ENCODE measurements at regions not wholly inside any gene's neighbourhood (a gene's known extent, or its start where the extent isn't known, plus 50 kb on each side); places are given as distances from the start of the nearest gene placed in this dataset.

GRCh38 chr16:54697677-54698076 lies 233.0 kb upstream of the IRX5 start:
- Histone ChIP-seq H3K4me3 (no peak overlapping the region), H3K9me3 (peaks cover 0 to 8% (median 7%) of the 10 kb centered on the region in 3 donors), H3K27ac (no peak overlapping the region), H3K4me1 (no peaks in the 10 kb centered on the region), H3K36me3 (no peaks in the 10 kb centered on the region), H3K27me3 (peaks cover 0 to 7% (median 0%) of the 10 kb centered on the region in 4 donors)
- TF ChIP-seq, protein P1, sequence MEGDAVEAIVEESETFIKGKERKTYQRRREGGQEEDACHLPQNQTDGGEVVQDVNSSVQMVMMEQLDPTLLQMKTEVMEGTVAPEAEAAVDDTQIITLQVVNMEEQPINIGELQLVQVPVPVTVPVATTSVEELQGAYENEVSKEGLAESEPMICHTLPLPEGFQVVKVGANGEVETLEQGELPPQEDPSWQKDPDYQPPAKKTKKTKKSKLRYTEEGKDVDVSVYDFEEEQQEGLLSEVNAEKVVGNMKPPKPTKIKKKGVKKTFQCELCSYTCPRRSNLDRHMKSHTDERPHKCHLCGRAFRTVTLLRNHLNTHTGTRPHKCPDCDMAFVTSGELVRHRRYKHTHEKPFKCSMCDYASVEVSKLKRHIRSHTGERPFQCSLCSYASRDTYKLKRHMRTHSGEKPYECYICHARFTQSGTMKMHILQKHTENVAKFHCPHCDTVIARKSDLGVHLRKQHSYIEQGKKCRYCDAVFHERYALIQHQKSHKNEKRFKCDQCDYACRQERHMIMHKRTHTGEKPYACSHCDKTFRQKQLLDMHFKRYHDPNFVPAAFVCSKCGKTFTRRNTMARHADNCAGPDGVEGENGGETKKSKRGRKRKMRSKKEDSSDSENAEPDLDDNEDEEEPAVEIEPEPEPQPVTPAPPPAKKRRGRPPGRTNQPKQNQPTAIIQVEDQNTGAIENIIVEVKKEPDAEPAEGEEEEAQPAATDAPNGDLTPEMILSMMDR (IDR thresholded peaks at IDR 0.05), result no peak
- DNase-seq, result no peak
- intact Hi-C loops (cut with DNase I), result no loop called here
- WGBS, 2 donors, result 77 to 79% methylated on average over 8 of the region's 8 CpGs

DNA sequence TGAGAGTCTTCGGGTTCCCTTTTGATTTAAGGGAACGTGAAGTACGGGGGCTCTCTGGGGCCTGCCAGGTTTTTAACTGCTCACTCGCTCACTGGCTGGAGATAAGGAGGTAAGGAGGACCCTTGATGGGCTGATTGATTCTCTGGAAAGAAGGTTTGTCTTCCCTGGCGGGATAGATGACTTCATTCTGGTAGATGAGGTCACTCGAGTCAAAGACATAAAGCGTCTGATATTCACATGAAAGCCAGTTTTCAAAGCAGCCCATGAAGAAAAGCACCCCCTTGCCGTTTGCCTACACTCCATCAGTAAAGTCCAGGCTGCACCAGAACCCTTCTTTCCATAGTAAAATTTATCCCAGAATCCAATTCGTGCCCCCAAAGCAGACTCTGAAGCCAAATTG lies 233.7 kb upstream of the IRX5 start:
- Histone ChIP-seq H3K9me3 (peaks cover 0 to 8% (median 7%) of the 10 kb centered on the region in 3 donors), H3K27me3 (peaks cover 0 to 7% (median 0%) of the 10 kb centered on the region in 4 donors), H3K4me3 (no peak overlapping the region), H3K27ac (no peak overlapping the region), H3K4me1 (no peaks in the 10 kb centered on the region), H3K36me3 (no peaks in the 10 kb centered on the region)
- TF ChIP-seq, protein P1 (IDR thresholded peaks at IDR 0.05), result no peak
- TF ChIP-seq POLR2A (IDR thresholded peaks at IDR 0.05), result no peak
- WGBS, 2 donors, result 61 to 74% methylated on average over 8 of the region's 9 CpGs
- DNase-seq, result no peak
- intact Hi-C loops (cut with DNase I), result no loop called here

DNA sequence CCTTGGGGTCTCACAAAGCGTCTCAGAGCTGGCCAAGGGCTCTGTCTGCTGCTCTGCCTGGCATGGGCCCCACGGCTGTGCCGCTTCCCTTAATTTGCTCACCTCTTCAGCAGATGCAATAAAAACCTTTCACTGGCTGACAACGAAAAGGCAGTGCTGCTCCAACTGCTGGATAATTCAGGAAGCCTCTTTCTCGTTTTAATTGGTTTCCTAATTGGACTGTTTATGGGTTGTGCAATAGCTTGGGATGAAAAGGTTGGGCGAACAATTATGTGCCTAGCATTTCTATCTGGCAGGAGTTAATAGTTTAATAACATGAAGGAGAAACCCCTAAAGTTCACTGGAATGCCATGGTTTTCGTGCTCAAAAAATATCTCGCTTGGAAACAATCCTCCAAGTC lies 234.1 kb upstream of the IRX5 start:
- no peak overlapping the region for H3K27ac ChIP-seq
- intact Hi-C loops (cut with DNase I), result no loop called here
- DNase-seq, result no peak
- peaks cover 0 to 7% (median 0%) of the 10 kb centered on the region in 4 donors for H3K27me3 ChIP-seq
- WGBS, 2 donors, result 68 to 71% methylated on average over 8 of the region's 8 CpGs
- no peaks in the 10 kb centered on the region for H3K36me3 ChIP-seq
- H3K9me3 ChIP-seq, result peaks cover 0 to 5% (median 3%) of the 10 kb centered on the region in 3 donors
- TF ChIP-seq POLR2A (IDR thresholded peaks at IDR 0.05), result no peak
- TF ChIP-seq, protein P1 (IDR thresholded peaks at IDR 0.05), result no peak
- H3K4me3 ChIP-seq, result no peak overlapping the region
- H3K4me1 ChIP-seq, result no peaks in the 10 kb centered on the region

- intact Hi-C loops (cut with DNase I), result no loop called here
- Histone ChIP-seq H3K27ac (no peak overlapping the region), H3K4me3 (no peak overlapping the region), H3K36me3 (no peaks in the 10 kb centered on the region), H3K9me3 (no peaks in the 10 kb centered on the region), H3K27me3 (peaks cover 0 to 7% (median 0%) of the 10 kb centered on the region in 4 donors), H3K4me1 (no peaks in the 10 kb centered on the region)
- TF ChIP-seq POLR2A (IDR thresholded peaks at IDR 0.05), result no peak
- TF ChIP-seq, protein P1 (IDR thresholded peaks at IDR 0.05), result no peak
- DNase-seq, result no peak
- WGBS, 2 donors, result 91 to 100% methylated on average over 2 of the region's 2 CpGs
Observed at GRCh38 chr16:54694651-54695050, 236.0 kb upstream of the IRX5 start.

DNA sequence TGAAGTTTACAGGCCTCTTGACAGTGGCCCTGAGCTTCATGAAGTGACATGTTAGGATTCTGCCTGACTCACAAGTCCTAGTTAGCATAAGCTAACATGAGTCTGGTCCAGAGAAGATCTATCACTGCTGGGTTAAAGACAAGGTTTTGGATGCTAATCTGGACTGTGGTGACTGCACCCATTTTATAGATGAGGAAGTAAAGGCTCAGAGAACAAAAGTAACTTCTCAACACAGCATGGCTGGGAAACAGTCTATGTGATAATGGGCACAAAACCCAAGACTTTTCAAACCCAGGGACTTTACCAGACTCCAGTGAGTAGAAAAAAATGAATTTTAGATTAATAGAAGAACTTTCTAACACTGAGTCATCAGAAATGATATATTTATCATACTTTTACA lies 236.8 kb upstream of the IRX5 start:
- Histone ChIP-seq H3K4me1 (no peaks in the 10 kb centered on the region), H3K27me3 (peaks cover 0 to 7% (median 0%) of the 10 kb centered on the region in 4 donors), H3K27ac (no peak overlapping the region), H3K36me3 (no peaks in the 10 kb centered on the region), H3K4me3 (no peak overlapping the region), H3K9me3 (no peaks in the 10 kb centered on the region)
- intact Hi-C loops (cut with DNase I), result no loop called here
- DNase-seq, result no peak
- TF ChIP-seq, protein P1 (IDR thresholded peaks at IDR 0.05), result no peak
- TF ChIP-seq POLR2A (IDR thresholded peaks at IDR 0.05), result no peak
